H1 (cell line): ENCODE measurements at regions not wholly inside any gene's neighbourhood (a gene's known extent, or its start where the extent isn't known, plus 50 kb on each side); places are given as distances from the start of the nearest gene placed in this dataset.

Experiments
- MAFK ChIP-seq: IDR thresholded peaks from 2 replicates; pipeline ENCODE4 v1.6.1; 2012; ENCODE audit warnings: low read depth, mild to moderate bottlenecking, improper control_type of control experiment, low read length
- NANOG ChIP-seq: IDR thresholded peaks from 2 replicates; pipeline ENCODE4 v1.6.1; 2011; ENCODE audit warnings: low read length, low read depth, mild to moderate bottlenecking, inconsistent platforms; ENCODE audit not compliant: insufficient read depth, poor library complexity, severe bottlenecking
- SIN3A ChIP-seq, 2 experiments: IDR thresholded peaks in 1 of 2; conservative IDR thresholded peaks in 1 of 2; 2 replicates each; pipeline ENCODE4 v1.6.1; 2011 to 2012; ENCODE audit warnings: low read length in 2 of 2, improper control_type of control experiment in 1 of 2, low read depth in 1 of 2, mild to moderate bottlenecking in 1 of 2
- TF ChIP-seq, protein P1 (sequence below): fragments of 300-600 bp; sonication (generic); IDR thresholded peaks from 2 replicates; pipeline ENCODE4 v1.7.1; 2012; ENCODE audit warnings: low read length, moderate library complexity, mild to moderate bottlenecking, inconsistent platforms; ENCODE audit not compliant: insufficient replicate concordance
- TF ChIP-seq, protein P2 (sequence below): IDR thresholded peaks from 2 replicates; pipeline ENCODE4 v1.6.1; 2011; ENCODE audit warnings: low read depth, mild to moderate bottlenecking, low read length; ENCODE audit not compliant: insufficient read depth
- TF ChIP-seq, protein P3 (sequence below): IDR thresholded peaks from 2 replicates; pipeline ENCODE4 v1.6.1; 2012; ENCODE audit warnings: inconsistent platforms

- TF ChIP-seq, protein P1, sequence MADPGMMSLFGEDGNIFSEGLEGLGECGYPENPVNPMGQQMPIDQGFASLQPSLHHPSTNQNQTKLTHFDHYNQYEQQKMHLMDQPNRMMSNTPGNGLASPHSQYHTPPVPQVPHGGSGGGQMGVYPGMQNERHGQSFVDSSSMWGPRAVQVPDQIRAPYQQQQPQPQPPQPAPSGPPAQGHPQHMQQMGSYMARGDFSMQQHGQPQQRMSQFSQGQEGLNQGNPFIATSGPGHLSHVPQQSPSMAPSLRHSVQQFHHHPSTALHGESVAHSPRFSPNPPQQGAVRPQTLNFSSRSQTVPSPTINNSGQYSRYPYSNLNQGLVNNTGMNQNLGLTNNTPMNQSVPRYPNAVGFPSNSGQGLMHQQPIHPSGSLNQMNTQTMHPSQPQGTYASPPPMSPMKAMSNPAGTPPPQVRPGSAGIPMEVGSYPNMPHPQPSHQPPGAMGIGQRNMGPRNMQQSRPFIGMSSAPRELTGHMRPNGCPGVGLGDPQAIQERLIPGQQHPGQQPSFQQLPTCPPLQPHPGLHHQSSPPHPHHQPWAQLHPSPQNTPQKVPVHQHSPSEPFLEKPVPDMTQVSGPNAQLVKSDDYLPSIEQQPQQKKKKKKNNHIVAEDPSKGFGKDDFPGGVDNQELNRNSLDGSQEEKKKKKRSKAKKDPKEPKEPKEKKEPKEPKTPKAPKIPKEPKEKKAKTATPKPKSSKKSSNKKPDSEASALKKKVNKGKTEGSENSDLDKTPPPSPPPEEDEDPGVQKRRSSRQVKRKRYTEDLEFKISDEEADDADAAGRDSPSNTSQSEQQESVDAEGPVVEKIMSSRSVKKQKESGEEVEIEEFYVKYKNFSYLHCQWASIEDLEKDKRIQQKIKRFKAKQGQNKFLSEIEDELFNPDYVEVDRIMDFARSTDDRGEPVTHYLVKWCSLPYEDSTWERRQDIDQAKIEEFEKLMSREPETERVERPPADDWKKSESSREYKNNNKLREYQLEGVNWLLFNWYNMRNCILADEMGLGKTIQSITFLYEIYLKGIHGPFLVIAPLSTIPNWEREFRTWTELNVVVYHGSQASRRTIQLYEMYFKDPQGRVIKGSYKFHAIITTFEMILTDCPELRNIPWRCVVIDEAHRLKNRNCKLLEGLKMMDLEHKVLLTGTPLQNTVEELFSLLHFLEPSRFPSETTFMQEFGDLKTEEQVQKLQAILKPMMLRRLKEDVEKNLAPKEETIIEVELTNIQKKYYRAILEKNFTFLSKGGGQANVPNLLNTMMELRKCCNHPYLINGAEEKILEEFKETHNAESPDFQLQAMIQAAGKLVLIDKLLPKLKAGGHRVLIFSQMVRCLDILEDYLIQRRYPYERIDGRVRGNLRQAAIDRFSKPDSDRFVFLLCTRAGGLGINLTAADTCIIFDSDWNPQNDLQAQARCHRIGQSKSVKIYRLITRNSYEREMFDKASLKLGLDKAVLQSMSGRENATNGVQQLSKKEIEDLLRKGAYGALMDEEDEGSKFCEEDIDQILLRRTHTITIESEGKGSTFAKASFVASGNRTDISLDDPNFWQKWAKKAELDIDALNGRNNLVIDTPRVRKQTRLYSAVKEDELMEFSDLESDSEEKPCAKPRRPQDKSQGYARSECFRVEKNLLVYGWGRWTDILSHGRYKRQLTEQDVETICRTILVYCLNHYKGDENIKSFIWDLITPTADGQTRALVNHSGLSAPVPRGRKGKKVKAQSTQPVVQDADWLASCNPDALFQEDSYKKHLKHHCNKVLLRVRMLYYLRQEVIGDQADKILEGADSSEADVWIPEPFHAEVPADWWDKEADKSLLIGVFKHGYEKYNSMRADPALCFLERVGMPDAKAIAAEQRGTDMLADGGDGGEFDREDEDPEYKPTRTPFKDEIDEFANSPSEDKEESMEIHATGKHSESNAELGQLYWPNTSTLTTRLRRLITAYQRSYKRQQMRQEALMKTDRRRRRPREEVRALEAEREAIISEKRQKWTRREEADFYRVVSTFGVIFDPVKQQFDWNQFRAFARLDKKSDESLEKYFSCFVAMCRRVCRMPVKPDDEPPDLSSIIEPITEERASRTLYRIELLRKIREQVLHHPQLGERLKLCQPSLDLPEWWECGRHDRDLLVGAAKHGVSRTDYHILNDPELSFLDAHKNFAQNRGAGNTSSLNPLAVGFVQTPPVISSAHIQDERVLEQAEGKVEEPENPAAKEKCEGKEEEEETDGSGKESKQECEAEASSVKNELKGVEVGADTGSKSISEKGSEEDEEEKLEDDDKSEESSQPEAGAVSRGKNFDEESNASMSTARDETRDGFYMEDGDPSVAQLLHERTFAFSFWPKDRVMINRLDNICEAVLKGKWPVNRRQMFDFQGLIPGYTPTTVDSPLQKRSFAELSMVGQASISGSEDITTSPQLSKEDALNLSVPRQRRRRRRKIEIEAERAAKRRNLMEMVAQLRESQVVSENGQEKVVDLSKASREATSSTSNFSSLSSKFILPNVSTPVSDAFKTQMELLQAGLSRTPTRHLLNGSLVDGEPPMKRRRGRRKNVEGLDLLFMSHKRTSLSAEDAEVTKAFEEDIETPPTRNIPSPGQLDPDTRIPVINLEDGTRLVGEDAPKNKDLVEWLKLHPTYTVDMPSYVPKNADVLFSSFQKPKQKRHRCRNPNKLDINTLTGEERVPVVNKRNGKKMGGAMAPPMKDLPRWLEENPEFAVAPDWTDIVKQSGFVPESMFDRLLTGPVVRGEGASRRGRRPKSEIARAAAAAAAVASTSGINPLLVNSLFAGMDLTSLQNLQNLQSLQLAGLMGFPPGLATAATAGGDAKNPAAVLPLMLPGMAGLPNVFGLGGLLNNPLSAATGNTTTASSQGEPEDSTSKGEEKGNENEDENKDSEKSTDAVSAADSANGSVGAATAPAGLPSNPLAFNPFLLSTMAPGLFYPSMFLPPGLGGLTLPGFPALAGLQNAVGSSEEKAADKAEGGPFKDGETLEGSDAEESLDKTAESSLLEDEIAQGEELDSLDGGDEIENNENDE, result no peak
- no peak for TF ChIP-seq MAFK
- TF ChIP-seq, protein P2, sequence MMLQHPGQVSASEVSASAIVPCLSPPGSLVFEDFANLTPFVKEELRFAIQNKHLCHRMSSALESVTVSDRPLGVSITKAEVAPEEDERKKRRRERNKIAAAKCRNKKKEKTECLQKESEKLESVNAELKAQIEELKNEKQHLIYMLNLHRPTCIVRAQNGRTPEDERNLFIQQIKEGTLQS, result no peak
- TF ChIP-seq, protein P3, sequence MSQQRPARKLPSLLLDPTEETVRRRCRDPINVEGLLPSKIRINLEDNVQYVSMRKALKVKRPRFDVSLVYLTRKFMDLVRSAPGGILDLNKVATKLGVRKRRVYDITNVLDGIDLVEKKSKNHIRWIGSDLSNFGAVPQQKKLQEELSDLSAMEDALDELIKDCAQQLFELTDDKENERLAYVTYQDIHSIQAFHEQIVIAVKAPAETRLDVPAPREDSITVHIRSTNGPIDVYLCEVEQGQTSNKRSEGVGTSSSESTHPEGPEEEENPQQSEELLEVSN, result no peak
- TF ChIP-seq NANOG, result no peak
- TF ChIP-seq SIN3A (conservative IDR thresholded peaks at IDR 0.05 in 1 of 2, IDR thresholded peaks at IDR 0.05 in 1 of 2; ENCODE audit: low read depth in 1 of 2, low read length in 2 of 2), result no peak
- TF ChIP-seq, all 59 proteins: peak for 0
Measured at GRCh38 chr6:23073821-23074220, 504.5 kb downstream of the HDGFL1 start (continued).
